HEK293T (cell line): ENCODE measurements at regions not wholly inside any gene's neighbourhood (a gene's known extent, or its start where the extent isn't known, plus 50 kb on each side); places are given as distances from the start of the nearest gene placed in this dataset.
"Not testable (repeated sequence)": the region's sequence is repeated elsewhere in the genome, so short reads cannot be mapped to it uniquely, and the experiment has no call there.

Experiments used
- ARNT ChIP-seq: fragments of 450-650 bp; IDR thresholded peaks from 2 replicates; pipeline ENCODE4 v1.6.1; 2017; ENCODE audit warnings: mild to moderate bottlenecking
- BHLHE40 ChIP-seq: fragments of 450-650 bp; IDR thresholded peaks from 2 replicates; pipeline ENCODE4 v1.6.1; 2016; ENCODE audit warnings: mild to moderate bottlenecking, moderate library complexity, borderline replicate concordance
- ELF4 ChIP-seq: fragments of 450-650 bp; IDR thresholded peaks from 2 replicates; pipeline ENCODE4 v1.6.1; 2017; ENCODE audit warnings: antibody characterized with exemption
- FOXA1 ChIP-seq: fragments of 450-650 bp; IDR thresholded peaks from 2 replicates; pipeline ENCODE4 v1.6.1; 2016; ENCODE audit warnings: mild to moderate bottlenecking
- FOXK2 ChIP-seq: fragments of 450-650 bp; IDR thresholded peaks from 2 replicates; pipeline ENCODE4 v1.6.1; 2016; ENCODE audit warnings: mild to moderate bottlenecking
- FOXM1 ChIP-seq: fragments of 450-650 bp; IDR thresholded peaks from 2 replicates; pipeline ENCODE4 v1.6.1; 2017; ENCODE audit warnings: mild to moderate bottlenecking, borderline replicate concordance
- L3MBTL2 ChIP-seq: fragments of 450-650 bp; conservative IDR thresholded peaks from 2 replicates; pipeline ENCODE4 v1.6.1; 2016; ENCODE audit warnings: mild to moderate bottlenecking
- LEF1 ChIP-seq: fragments of 450-650 bp; IDR thresholded peaks from 2 replicates; pipeline ENCODE4 v1.6.1; 2017; ENCODE audit warnings: mild to moderate bottlenecking, borderline replicate concordance
- NFRKB ChIP-seq: fragments of 450-650 bp; IDR thresholded peaks from 2 replicates; pipeline ENCODE4 v1.6.1; 2016; ENCODE audit warnings: mild to moderate bottlenecking, moderate library complexity
- PKNOX1 ChIP-seq: fragments of 450-650 bp; IDR thresholded peaks from 2 replicates; pipeline ENCODE4 v1.6.1; 2016
- SP1 ChIP-seq: fragments of 450-650 bp; IDR thresholded peaks from 2 replicates; pipeline ENCODE4 v1.6.1; 2017
- SUZ12 ChIP-seq: fragments of 450-650 bp; IDR thresholded peaks from 2 replicates; pipeline ENCODE4 v1.6.1; 2016; ENCODE audit warnings: mild to moderate bottlenecking
- TARDBP ChIP-seq: fragments of 450-650 bp; IDR thresholded peaks from 2 replicates; pipeline ENCODE4 v1.6.1; 2016
- ZNF384 ChIP-seq: fragments of 450-650 bp; IDR thresholded peaks from 2 replicates; pipeline ENCODE4 v1.6.1; 2016

GRCh38 chr22:48401523-48401922 lies 1426.2 kb downstream of the BRD1 start:
- not testable (repeated sequence) for TF ChIP-seq SP1, SUZ12, BHLHE40, NFRKB, PKNOX1, ARNT, ZNF384, TARDBP, ELF4, FOXA1, FOXM1, FOXK2, LEF1, L3MBTL2
